GM12891 (cell line): ENCODE measurements at regions not wholly inside any gene's neighbourhood (a gene's known extent, or its start where the extent isn't known, plus 50 kb on each side); places are given as distances from the start of the nearest gene placed in this dataset.

Experiments
- POLR2A ChIP-seq: IDR thresholded peaks from 2 replicates; pipeline ENCODE4 v1.6.1; 2011; ENCODE audit warnings: low read depth, low read length, control low read depth
- POLR2AphosphoS5 ChIP-seq: IDR thresholded peaks from 2 replicates; pipeline ENCODE4 v1.6.1; 2011; ENCODE audit warnings: low read depth, low read length, control low read depth
- SPI1 ChIP-seq: IDR thresholded peaks from 2 replicates; pipeline ENCODE4 v1.6.1; 2011; ENCODE audit warnings: low read depth, low read length, control low read depth
- TAF1 ChIP-seq: IDR thresholded peaks from 2 replicates; pipeline ENCODE4 v1.6.1; 2011; ENCODE audit warnings: low read depth, low read length, control low read depth

DNA sequence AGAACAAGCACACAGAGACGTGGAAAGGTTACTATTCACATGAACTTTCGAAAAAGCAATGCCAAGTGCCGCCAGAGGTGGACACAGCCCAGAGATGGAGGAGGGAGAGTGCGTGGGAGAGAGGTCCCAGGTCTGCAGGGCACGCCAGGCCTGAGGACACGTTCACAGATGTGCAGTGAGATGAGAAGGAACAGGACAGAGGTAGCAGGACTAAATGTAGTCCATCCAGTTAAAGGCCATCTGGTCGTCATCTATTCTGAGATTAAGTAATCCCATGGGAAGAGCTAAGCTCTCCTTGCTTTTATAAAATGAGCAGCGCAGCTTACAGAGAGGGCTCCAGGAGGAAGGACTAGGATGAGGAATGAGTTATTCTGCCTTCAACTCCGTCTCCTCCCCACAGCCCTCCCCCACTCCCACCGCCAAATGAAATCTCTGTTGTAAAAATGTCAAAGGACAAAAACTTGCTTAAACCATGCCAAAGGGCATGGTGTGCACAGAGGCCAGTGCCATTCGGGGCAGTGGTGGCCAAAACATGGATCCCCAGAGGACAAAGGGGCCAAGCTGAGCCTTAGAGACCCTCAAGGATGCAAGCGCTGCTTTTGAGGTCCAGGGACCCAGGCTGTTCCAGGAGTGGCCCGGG, 85.4 kb upstream of the SLC25A33 start:
- TF ChIP-seq POLR2A (no peak), POLR2AphosphoS5 (no peak), SPI1 (no peak), TAF1 (no peak)
